HL-60 (cell line): ENCODE measurements at regions not wholly inside any gene's neighbourhood (a gene's known extent, or its start where the extent isn't known, plus 50 kb on each side); places are given as distances from the start of the nearest gene placed in this dataset.

Source experiments
- GABPA ChIP-seq: IDR thresholded peaks from 2 replicates; pipeline ENCODE4 v1.6.1; 2012; ENCODE audit warnings: low read depth
- POLR2AphosphoS5 ChIP-seq: IDR thresholded peaks from 2 replicates; pipeline ENCODE4 v1.6.1; 2012; ENCODE audit warnings: low read depth
- SPI1 ChIP-seq: IDR thresholded peaks from 2 replicates; pipeline ENCODE4 v1.6.1; 2012; ENCODE audit warnings: low read depth, mild to moderate bottlenecking, borderline replicate concordance
- TF ChIP-seq, protein P1 (sequence below): IDR thresholded peaks from one replicate; pipeline ENCODE4 v1.5.1; 2011; ENCODE audit warnings: low read length, control low read depth, inconsistent platforms; ENCODE audit not compliant: insufficient read depth
- TF ChIP-seq, protein P2 (sequence below): IDR thresholded peaks from 2 replicates; pipeline ENCODE4 v1.6.1; 2012; ENCODE audit warnings: low read depth; ENCODE audit not compliant: insufficient replicate concordance

DNA sequence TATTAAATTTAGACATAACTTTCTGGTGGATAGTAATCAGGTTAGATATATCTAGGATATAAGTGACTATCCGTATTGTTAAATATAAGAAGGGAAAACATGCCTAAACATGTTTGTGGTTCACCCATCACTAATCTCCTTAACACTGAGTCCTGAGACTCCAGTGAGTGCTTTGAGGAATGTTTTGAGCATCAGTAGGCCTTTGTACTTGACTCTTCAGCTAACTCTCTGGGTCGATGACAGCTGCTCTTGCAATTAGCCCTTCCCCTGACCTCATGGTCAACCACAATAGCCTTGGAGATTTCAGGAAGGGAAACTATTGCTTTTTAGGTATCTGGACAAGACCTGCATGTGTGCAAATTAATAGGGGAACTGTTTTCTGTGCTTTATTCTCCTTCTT, 716.8 kb downstream of the EPHA4 start:
- TF ChIP-seq, protein P1, sequence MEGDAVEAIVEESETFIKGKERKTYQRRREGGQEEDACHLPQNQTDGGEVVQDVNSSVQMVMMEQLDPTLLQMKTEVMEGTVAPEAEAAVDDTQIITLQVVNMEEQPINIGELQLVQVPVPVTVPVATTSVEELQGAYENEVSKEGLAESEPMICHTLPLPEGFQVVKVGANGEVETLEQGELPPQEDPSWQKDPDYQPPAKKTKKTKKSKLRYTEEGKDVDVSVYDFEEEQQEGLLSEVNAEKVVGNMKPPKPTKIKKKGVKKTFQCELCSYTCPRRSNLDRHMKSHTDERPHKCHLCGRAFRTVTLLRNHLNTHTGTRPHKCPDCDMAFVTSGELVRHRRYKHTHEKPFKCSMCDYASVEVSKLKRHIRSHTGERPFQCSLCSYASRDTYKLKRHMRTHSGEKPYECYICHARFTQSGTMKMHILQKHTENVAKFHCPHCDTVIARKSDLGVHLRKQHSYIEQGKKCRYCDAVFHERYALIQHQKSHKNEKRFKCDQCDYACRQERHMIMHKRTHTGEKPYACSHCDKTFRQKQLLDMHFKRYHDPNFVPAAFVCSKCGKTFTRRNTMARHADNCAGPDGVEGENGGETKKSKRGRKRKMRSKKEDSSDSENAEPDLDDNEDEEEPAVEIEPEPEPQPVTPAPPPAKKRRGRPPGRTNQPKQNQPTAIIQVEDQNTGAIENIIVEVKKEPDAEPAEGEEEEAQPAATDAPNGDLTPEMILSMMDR = no peak
- no peak for TF ChIP-seq SPI1
- no peak for TF ChIP-seq GABPA
- TF ChIP-seq POLR2AphosphoS5 = no peak
- TF ChIP-seq, protein P2, sequence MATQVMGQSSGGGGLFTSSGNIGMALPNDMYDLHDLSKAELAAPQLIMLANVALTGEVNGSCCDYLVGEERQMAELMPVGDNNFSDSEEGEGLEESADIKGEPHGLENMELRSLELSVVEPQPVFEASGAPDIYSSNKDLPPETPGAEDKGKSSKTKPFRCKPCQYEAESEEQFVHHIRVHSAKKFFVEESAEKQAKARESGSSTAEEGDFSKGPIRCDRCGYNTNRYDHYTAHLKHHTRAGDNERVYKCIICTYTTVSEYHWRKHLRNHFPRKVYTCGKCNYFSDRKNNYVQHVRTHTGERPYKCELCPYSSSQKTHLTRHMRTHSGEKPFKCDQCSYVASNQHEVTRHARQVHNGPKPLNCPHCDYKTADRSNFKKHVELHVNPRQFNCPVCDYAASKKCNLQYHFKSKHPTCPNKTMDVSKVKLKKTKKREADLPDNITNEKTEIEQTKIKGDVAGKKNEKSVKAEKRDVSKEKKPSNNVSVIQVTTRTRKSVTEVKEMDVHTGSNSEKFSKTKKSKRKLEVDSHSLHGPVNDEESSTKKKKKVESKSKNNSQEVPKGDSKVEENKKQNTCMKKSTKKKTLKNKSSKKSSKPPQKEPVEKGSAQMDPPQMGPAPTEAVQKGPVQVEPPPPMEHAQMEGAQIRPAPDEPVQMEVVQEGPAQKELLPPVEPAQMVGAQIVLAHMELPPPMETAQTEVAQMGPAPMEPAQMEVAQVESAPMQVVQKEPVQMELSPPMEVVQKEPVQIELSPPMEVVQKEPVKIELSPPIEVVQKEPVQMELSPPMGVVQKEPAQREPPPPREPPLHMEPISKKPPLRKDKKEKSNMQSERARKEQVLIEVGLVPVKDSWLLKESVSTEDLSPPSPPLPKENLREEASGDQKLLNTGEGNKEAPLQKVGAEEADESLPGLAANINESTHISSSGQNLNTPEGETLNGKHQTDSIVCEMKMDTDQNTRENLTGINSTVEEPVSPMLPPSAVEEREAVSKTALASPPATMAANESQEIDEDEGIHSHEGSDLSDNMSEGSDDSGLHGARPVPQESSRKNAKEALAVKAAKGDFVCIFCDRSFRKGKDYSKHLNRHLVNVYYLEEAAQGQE = no peak
